Keratinocyte (primary cell): ENCODE measurements at regions not wholly inside any gene's neighbourhood (a gene's known extent, or its start where the extent isn't known, plus 50 kb on each side); places are given as distances from the start of the nearest gene placed in this dataset.

Experiments
- DNase-seq: peaks from one replicate; pipeline ENCODE4 v3.0.0-alpha.2; 2011; ENCODE audit warnings: low read depth, missing footprints, low spot score
- FAIRE-seq: peaks from 2 replicates; lab custom pipeline; 2011; peaks lifted over from hg19 to GRCh38; lab: Jason Lieb, UNC
- H2AFZ ChIP-seq: 2 replicates; pipeline ENCODE4 v1.6.0; 2012; ENCODE audit warnings: low read length, control low read depth, inconsistent platforms; ENCODE audit not compliant: control insufficient read depth
- H3K27ac ChIP-seq: 2 replicates; pipeline ENCODE4 v1.5.1; 2011; ENCODE audit warnings: low read length; ENCODE audit not compliant: control insufficient read depth, insufficient read depth
- H3K27me3 ChIP-seq: 3 replicates; pipeline ENCODE4 v1.6.0; 2011; ENCODE audit warnings: low read length; ENCODE audit not compliant: control insufficient read depth, insufficient read depth; ENCODE audit errors: extremely low read depth
- H3K36me3 ChIP-seq, 2 experiments: 2 replicates in 1 of 2; 3 replicates in 1 of 2; pipeline ENCODE4 v1.5.1; 2011; ENCODE audit warnings: low read length in 2 of 2, mild to moderate bottlenecking in 1 of 2; ENCODE audit not compliant: control insufficient read depth in 2 of 2, insufficient read depth in 2 of 2; ENCODE audit errors: extremely low read depth in 1 of 2
- H3K4me1 ChIP-seq: 3 replicates; pipeline ENCODE4 v1.5.1; 2011; ENCODE audit warnings: low read length; ENCODE audit not compliant: control insufficient read depth, insufficient read depth; ENCODE audit errors: extremely low read depth
- H3K4me2 ChIP-seq: 3 replicates; pipeline ENCODE4 v1.6.0; 2011; ENCODE audit warnings: low read depth, low read length; ENCODE audit not compliant: control insufficient read depth, insufficient read depth; ENCODE audit errors: extremely low read depth
- H3K4me3 ChIP-seq, 3 experiments: fragments of 200-600 bp in 1 of 3; sonication (generic) in 1 of 3; 2 replicates in 2 of 3; 3 replicates in 1 of 3; pipeline ENCODE4 v1.5.1; 2011 to 2016; ENCODE audit warnings: low read length in 3 of 3, mild to moderate bottlenecking in 3 of 3, control low read depth in 2 of 3, inconsistent platforms in 1 of 3, low read depth in 1 of 3, mixed read lengths in 1 of 3, mixed run types in 1 of 3, moderate library complexity in 1 of 3; ENCODE audit not compliant: control insufficient read depth in 2 of 3, insufficient read depth in 2 of 3; ENCODE audit errors: extremely low read depth in 1 of 3
- H3K79me2 ChIP-seq: 2 replicates; pipeline ENCODE4 v1.6.0; 2012; ENCODE audit warnings: low read length; ENCODE audit not compliant: control insufficient read depth, insufficient read depth
- H3K9ac ChIP-seq: 3 replicates; pipeline ENCODE4 v1.6.0; 2011; ENCODE audit warnings: low read length; ENCODE audit not compliant: control insufficient read depth, insufficient read depth; ENCODE audit errors: extremely low read depth
- H3K9me1 ChIP-seq: 3 replicates; pipeline ENCODE4 v1.6.0; 2011; ENCODE audit warnings: low read length; ENCODE audit not compliant: control insufficient read depth, insufficient read depth; ENCODE audit errors: extremely low read depth
- H3K9me3 ChIP-seq: 2 replicates; pipeline ENCODE4 v1.5.1; 2012; ENCODE audit warnings: low read depth, low read length; ENCODE audit not compliant: control insufficient read depth
- H4K20me1 ChIP-seq: 3 replicates; pipeline ENCODE4 v1.6.0; 2011; ENCODE audit warnings: low read length; ENCODE audit not compliant: control insufficient read depth, insufficient read depth; ENCODE audit errors: extremely low read depth
- EZH2 ChIP-seq: IDR thresholded peaks from one replicate; pipeline ENCODE4 v1.6.1; 2012; ENCODE audit warnings: inconsistent platforms, mild to moderate bottlenecking, low read length, moderate library complexity
- dilution Hi-C: fragments of 300-500 bp; cut with MboI; formaldehyde crosslinking; loops from one replicate; pipeline ENCODE4 v1.7.0; 2020; ENCODE audit warnings: low sequenced_read_pairs; ENCODE audit not compliant: extremely low pct_ligation_motif_present
- TF ChIP-seq, protein P1 (sequence below), 3 experiments: IDR thresholded peaks in 1 of 3; conservative IDR thresholded peaks in 1 of 3; optimal IDR thresholded peaks in 1 of 3; 2 replicates in 2 of 3; 3 replicates in 1 of 3; pipeline versions ENCODE3 to v1.5.1; 2011; ENCODE audit warnings: low read length in 3 of 3, mild to moderate bottlenecking in 3 of 3, moderate library complexity in 2 of 3, control low read depth in 1 of 3, inconsistent platforms in 1 of 3; ENCODE audit not compliant: insufficient read depth in 2 of 3; ENCODE audit errors: extremely low read depth in 1 of 3

DNA sequence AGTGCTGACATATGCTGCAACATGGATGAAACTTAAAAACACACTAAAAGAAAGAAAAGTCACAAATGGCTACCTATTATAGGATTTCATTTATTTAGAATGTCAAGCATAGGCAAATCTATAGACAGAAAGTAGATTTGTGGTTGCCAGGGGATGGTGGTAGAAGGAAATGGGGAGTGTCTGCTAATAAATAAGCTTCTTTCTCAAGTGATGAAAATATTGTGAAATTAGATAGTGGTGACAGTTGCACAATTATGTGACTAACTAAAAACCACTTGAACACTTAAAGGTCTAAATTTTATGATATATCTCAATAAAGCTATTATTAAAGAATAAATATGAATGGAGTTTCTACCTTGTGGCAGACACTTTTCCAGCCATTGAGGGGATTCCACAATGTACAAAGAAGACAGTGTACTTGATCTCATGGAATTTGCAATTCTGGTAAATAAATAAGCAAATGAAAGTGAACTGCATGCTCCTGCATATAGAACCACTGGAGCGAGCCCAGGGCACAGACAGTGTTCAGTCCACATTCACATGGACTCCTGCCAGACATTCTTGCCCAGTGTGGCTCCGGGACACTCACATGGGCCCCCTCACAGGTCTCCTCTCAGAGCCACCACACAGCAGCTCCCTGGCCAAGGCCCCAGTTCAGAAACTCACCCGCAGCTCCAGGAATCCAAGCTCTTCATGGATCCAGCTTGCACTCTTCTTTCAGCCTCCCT is 107.1 kb upstream of the ARID2 start:
- Histone ChIP-seq H3K27me3 (peaks cover 3% of the 10 kb centered on the region), H3K4me2 (no peak overlapping the region), H3K4me3 (no peak overlapping the region), H3K9me1 (no peaks in the 10 kb centered on the region), H3K9me3 (no peaks in the 10 kb centered on the region), H4K20me1 (no peaks in the 10 kb centered on the region), H3K36me3 (no peaks in the 10 kb centered on the region), H3K4me1 (no peaks in the 10 kb centered on the region), H3K79me2 (no peaks in the 10 kb centered on the region), H2AFZ (no peak overlapping the region), H3K27ac (no peak overlapping the region), H3K9ac (no peak overlapping the region)
- DNase-seq: no peak
- dilution Hi-C loops: no loop called here
- no peak for TF ChIP-seq EZH2
- TF ChIP-seq, protein P1, sequence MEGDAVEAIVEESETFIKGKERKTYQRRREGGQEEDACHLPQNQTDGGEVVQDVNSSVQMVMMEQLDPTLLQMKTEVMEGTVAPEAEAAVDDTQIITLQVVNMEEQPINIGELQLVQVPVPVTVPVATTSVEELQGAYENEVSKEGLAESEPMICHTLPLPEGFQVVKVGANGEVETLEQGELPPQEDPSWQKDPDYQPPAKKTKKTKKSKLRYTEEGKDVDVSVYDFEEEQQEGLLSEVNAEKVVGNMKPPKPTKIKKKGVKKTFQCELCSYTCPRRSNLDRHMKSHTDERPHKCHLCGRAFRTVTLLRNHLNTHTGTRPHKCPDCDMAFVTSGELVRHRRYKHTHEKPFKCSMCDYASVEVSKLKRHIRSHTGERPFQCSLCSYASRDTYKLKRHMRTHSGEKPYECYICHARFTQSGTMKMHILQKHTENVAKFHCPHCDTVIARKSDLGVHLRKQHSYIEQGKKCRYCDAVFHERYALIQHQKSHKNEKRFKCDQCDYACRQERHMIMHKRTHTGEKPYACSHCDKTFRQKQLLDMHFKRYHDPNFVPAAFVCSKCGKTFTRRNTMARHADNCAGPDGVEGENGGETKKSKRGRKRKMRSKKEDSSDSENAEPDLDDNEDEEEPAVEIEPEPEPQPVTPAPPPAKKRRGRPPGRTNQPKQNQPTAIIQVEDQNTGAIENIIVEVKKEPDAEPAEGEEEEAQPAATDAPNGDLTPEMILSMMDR (optimal IDR thresholded peaks at IDR 0.05 in 1 of 3, IDR thresholded peaks at IDR 0.05 in 1 of 3, conservative IDR thresholded peaks at IDR 0.05 in 1 of 3; ENCODE audit: extremely low read depth in 1 of 3, insufficient read depth in 2 of 3, low read length in 3 of 3): no peak
- FAIRE-seq: no peak

DNA sequence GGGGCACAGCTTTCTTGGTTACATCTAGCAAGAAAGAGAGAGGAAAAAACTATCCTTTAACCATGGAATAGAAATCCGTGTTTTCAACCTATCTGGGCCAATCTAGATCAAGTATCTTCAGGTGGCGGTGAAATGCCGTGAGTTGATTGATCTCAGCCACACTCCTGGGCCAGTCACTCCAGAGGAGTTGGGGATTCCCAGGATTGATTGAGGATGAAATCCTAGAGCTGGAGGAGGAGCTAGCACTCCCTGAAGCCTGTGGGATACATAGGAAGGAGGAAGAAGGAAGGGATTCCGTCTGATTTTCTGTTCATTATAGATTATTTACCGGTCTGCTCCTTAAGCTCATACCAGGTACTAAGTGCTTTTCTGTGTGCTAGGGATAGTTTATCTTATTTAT is 106.3 kb upstream of the ARID2 start:
- FAIRE-seq: no peak
- H3K4me2 ChIP-seq: no peak overlapping the region
- dilution Hi-C loops: no loop called here
- H4K20me1 ChIP-seq: no peaks in the 10 kb centered on the region
- no peaks in the 10 kb centered on the region for H3K9me3 ChIP-seq
- H3K36me3 ChIP-seq: no peaks in the 10 kb centered on the region
- H3K79me2 ChIP-seq: no peaks in the 10 kb centered on the region
- no peak overlapping the region for H3K9ac ChIP-seq
- TF ChIP-seq, protein P1 (optimal IDR thresholded peaks at IDR 0.05 in 1 of 3, IDR thresholded peaks at IDR 0.05 in 1 of 3, conservative IDR thresholded peaks at IDR 0.05 in 1 of 3; ENCODE audit: extremely low read depth in 1 of 3, insufficient read depth in 2 of 3, low read length in 3 of 3): no peak
- TF ChIP-seq EZH2: no peak
- no peak overlapping the region for H3K27ac ChIP-seq
- H3K4me3 ChIP-seq: no peak overlapping the region
- H2AFZ ChIP-seq: no peak overlapping the region
- no peaks in the 10 kb centered on the region for H3K4me1 ChIP-seq
- DNase-seq: no peak
- peaks cover 3% of the 10 kb centered on the region for H3K27me3 ChIP-seq
- H3K9me1 ChIP-seq: no peaks in the 10 kb centered on the region
